ENCODE measurements at regions not wholly inside any gene's neighbourhood (a gene's known extent, or its start where the extent isn't known, plus 50 kb on each side); places are given as distances from the start of the nearest gene placed in this dataset.
"Not testable (repeated sequence)": the region's sequence is repeated elsewhere in the genome, so short reads cannot be mapped to it uniquely, and the experiment has no call there.

DNA sequence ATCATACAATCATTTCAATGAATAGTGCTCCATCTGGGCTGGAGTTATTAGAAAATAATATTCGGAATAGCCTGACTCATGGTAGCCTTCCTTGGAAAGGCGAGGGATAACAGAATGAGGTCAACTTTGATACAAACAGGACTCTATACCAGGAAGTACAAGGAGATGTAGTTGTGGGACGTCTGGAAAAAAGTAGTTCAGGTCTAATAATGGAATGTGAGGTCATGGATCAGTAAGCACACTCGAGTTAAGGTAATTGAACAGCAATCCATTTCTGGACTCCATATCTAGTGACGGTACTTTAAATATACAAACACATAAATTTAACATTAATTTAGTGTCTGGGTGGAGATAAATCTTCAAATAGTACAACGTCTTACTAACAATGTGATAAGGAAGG is 1204.0 kb upstream of the ADGRB3 start:
- no peaks in the 10 kb centered on the region for H3K9me3 ChIP-seq
- H3K4me1 ChIP-seq = no peaks in the 10 kb centered on the region
- DNase-seq (ENCODE audit: low spot score) = no peak
- H3K27ac ChIP-seq = no peak overlapping the region
- no peak overlapping the region for H3K4me3 ChIP-seq
- no peaks in the 10 kb centered on the region for H3K27me3 ChIP-seq
- TF ChIP-seq, protein P1, sequence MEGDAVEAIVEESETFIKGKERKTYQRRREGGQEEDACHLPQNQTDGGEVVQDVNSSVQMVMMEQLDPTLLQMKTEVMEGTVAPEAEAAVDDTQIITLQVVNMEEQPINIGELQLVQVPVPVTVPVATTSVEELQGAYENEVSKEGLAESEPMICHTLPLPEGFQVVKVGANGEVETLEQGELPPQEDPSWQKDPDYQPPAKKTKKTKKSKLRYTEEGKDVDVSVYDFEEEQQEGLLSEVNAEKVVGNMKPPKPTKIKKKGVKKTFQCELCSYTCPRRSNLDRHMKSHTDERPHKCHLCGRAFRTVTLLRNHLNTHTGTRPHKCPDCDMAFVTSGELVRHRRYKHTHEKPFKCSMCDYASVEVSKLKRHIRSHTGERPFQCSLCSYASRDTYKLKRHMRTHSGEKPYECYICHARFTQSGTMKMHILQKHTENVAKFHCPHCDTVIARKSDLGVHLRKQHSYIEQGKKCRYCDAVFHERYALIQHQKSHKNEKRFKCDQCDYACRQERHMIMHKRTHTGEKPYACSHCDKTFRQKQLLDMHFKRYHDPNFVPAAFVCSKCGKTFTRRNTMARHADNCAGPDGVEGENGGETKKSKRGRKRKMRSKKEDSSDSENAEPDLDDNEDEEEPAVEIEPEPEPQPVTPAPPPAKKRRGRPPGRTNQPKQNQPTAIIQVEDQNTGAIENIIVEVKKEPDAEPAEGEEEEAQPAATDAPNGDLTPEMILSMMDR (IDR thresholded peaks at IDR 0.05) = no peak
- H3K36me3 ChIP-seq = no peaks in the 10 kb centered on the region

DNA sequence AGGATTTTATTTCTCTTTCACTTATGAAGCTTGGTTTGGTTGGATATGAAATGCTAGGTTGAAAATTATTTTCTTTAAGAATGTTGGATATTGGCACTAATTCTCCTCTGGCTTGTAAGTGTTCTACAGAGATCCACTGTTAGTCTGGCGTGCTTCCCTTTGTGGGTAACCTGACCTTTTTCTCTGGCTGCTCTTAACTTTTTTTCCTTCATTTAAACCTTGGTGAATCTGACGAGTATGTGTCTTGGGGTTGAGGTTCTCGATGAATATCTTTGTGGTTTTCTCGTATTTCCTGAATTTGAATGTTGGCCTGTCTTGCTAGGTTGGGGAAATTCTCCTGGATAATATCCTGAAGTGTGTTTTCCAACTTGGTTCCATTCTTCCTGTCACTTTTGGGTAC is 1208.4 kb upstream of the ADGRB3 start:
- not testable (repeated sequence) for H3K4me1 ChIP-seq; H3K36me3 ChIP-seq; DNase-seq (ENCODE audit: low spot score); H3K4me3 ChIP-seq; H3K27ac ChIP-seq; H3K27me3 ChIP-seq; H3K9me3 ChIP-seq

DNA sequence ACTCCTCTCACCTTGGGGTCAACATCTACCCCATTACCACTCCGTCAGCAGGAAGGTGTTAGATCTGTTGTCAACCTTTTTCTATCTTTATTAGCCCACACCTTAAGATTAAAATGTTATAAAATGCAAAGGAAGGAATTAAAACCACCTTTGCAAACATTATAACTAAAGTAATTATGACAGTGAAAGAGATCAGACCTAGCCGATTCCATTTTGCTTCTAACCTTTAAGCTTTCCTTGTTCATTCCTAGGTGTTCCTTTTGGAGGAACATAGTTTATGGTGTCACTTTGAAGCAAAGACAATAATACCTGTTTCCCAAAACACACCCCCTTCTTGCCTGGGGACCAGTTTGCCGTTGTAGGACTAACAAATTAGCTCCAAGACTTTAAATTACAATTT is 1223.0 kb upstream of the ADGRB3 start:
- no peak overlapping the region for H3K27ac ChIP-seq
- H3K27me3 ChIP-seq = no peaks in the 10 kb centered on the region
- H3K4me1 ChIP-seq = no peaks in the 10 kb centered on the region
- TF ChIP-seq, protein P1 (IDR thresholded peaks at IDR 0.05) = no peak
- H3K9me3 ChIP-seq = no peaks in the 10 kb centered on the region
- DNase-seq (ENCODE audit: low spot score) = no peak
- no peaks in the 10 kb centered on the region for H3K36me3 ChIP-seq
- no peak overlapping the region for H3K4me3 ChIP-seq

DNA sequence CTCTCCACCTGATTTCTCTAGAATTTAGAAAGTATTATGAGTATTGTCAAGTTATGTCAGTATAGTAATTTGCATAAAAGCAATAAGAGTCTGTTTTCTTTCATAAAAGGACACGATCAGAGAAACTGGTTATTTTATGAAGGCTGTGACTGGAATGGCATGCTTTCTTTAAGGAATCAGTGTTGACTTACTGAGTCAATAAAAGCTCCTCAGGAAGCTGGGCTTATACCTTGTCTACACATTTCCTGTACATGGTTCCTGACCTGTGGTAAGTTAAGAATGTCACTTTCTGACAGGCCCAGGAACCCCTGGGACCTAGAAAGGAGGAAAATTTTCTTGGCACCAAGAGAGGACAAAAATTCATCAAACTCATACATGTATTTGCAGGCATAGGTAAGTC is 1224.0 kb upstream of the ADGRB3 start:
- DNase-seq (ENCODE audit: low spot score) = no peak
- Histone ChIP-seq H3K27ac (no peak overlapping the region), H3K27me3 (no peaks in the 10 kb centered on the region), H3K4me1 (no peaks in the 10 kb centered on the region), H3K36me3 (no peaks in the 10 kb centered on the region), H3K4me3 (no peak overlapping the region), H3K9me3 (no peaks in the 10 kb centered on the region)
- TF ChIP-seq, protein P1 (IDR thresholded peaks at IDR 0.05) = no peak

DNA sequence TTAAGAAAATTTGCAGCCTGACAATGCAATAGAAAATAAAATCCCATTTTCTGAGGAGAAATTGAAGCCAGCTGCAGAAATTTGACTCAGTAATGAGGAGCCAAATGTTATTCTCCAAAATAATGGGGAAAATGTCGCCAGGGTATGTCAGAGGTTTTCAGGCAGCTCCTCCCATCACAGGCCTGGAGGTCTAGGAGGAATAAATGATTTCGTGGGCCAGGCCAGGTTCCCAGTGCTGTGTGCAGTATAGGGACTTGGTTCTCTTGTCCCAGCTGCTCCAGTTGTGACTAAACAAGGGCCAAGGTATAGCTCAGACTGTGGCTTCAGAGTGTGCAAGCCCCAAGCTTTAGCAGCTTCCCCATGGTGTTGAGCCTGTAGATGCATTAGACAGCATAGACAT is 1240.8 kb upstream of the ADGRB3 start:
- Histone ChIP-seq H3K36me3 (no peaks in the 10 kb centered on the region), H3K9me3 (no peaks in the 10 kb centered on the region), H3K4me3 (no peak overlapping the region), H3K27ac (no peak overlapping the region), H3K4me1 (no peaks in the 10 kb centered on the region), H3K27me3 (no peaks in the 10 kb centered on the region)
- TF ChIP-seq, protein P1 (IDR thresholded peaks at IDR 0.05) = no peak
- no peak for DNase-seq (ENCODE audit: low spot score)

DNA sequence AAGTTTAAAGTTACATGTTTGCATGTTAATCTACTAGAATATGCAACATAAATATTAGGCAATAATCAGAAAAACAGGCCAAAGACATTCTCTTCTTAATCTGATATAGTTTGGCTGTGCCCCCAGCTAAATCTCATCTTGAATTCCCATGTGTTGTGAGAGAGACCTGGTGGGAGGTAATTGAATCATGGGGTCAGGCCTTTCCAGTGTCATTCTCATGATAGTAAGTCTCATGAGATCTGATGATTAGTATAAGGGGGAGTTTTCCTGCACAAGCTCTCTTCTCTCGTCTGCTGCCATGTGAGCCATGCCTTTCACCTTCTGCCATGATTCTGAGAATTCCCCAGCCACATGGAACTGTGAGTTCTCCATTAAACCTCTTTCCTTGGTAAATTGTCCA is 1241.7 kb upstream of the ADGRB3 start:
- Histone ChIP-seq H3K4me1 (no peaks in the 10 kb centered on the region), H3K36me3 (no peaks in the 10 kb centered on the region), H3K9me3 (no peaks in the 10 kb centered on the region), H3K27me3 (no peaks in the 10 kb centered on the region), H3K4me3 (no peak overlapping the region), H3K27ac (no peak overlapping the region)
- TF ChIP-seq, protein P1 (IDR thresholded peaks at IDR 0.05) = no peak
- no peak for DNase-seq (ENCODE audit: low spot score)

Measured in right atrium auricular region (tissue), 2 donors.